HepG2 (cell line): ENCODE measurements at regions not wholly inside any gene's neighbourhood (a gene's known extent, or its start where the extent isn't known, plus 50 kb on each side); places are given as distances from the start of the nearest gene placed in this dataset.
"Not testable (repeated sequence)": the region's sequence is repeated elsewhere in the genome, so short reads cannot be mapped to it uniquely, and the experiment has no call there.

Experiments
- ATAC-seq: fragments of 200-7000 bp; cut with Tn5 transposase; 3 replicates; pipeline ENCODE4 v1.9.1; 2020; ENCODE audit warnings: mild to moderate bottlenecking, moderate library complexity
- BruUV-seq: library from RNA; stranded (reverse); fragments of 400-500 nt; replicated peaks from 2 replicates; lab custom pipeline; 2021; lab: Mats Ljungman, UMichigan
- CTCF ChIA-PET: fragments of 300-600 bp; formaldehyde crosslinking; extraction: SDS; loops from one replicate; lab custom pipeline; 2021; ENCODE audit warnings: low total read pairs, inconsistent platforms, low intra/inter-chr PET ratio; lab: Yijun Ruan, JAX
- POLR2A ChIA-PET: fragments of 350-600 bp; sonication (Branson Sonifier 250); formaldehyde crosslinking; loops from one replicate; lab custom pipeline; 2020; ENCODE audit warnings: antibody characterized with exemption, inconsistent platforms; lab: Yijun Ruan, JAX
- DNase-seq: peaks from one replicate; pipeline ENCODE4 v3.0.0-alpha.2; 2015; ENCODE audit warnings: low spot score
- FAIRE-seq: peaks from 3 replicates; lab custom pipeline; 2011; peaks lifted over from hg19 to GRCh38; lab: Jason Lieb, UNC
- H2AFZ ChIP-seq: one replicate; pipeline ENCODE4 v1.6.1; 2011; ENCODE audit warnings: low read length, inconsistent platforms
- H3K27ac ChIP-seq: fragments of 300-600 bp; 3 replicates; pipeline ENCODE4 v1.8.0; 2011; ENCODE audit warnings: mixed run types, mild to moderate bottlenecking, mixed read lengths, low read length, inconsistent platforms; ENCODE audit not compliant: insufficient read depth; ENCODE audit errors: extremely low read length
- H3K27me3 ChIP-seq, 2 experiments: fragments of 200-600 bp in 1 of 2; 2 replicates in 1 of 2; 3 replicates in 1 of 2; pipeline versions ENCODE4 v1.6.0 to v1.8.0; 2011; ENCODE audit warnings: low read length in 2 of 2, mild to moderate bottlenecking in 2 of 2, moderate library complexity in 2 of 2, inconsistent platforms in 1 of 2; ENCODE audit not compliant: insufficient read depth in 2 of 2, control insufficient read depth in 1 of 2
- H3K36me3 ChIP-seq, 2 experiments: fragments of 200-600 bp in 1 of 2; replicated peaks in 1 of 2; 2 replicates in 1 of 2; 3 replicates in 1 of 2; pipeline versions ENCODE4 v1.5.1 to v1.8.0; 2011; ENCODE audit warnings: low read length in 2 of 2, inconsistent platforms in 1 of 2; ENCODE audit not compliant: insufficient read depth in 2 of 2, control insufficient read depth in 1 of 2
- H3K4me1 ChIP-seq: 2 replicates; pipeline ENCODE4 v1.5.1; 2012; ENCODE audit warnings: low read length, inconsistent platforms; ENCODE audit not compliant: insufficient read depth
- H3K4me2 ChIP-seq: 2 replicates; pipeline ENCODE4 v1.6.0; 2011; ENCODE audit warnings: low read depth, low read length, inconsistent platforms
- H3K4me3 ChIP-seq, 3 experiments: fragments of 200-600 bp in 1 of 3; sonication (generic), shearing (Covaris generic) in 1 of 3; replicated peaks in 1 of 3; 2 replicates each; pipeline ENCODE4 v1.5.1; 2011 to 2016; ENCODE audit warnings: low read length in 3 of 3, inconsistent platforms in 2 of 3, low read depth in 2 of 3, mild to moderate bottlenecking in 2 of 3, control low read depth in 1 of 3, mixed read lengths in 1 of 3; ENCODE audit not compliant: insufficient read depth in 1 of 3
- H3K79me2 ChIP-seq: one replicate; pipeline ENCODE4 v1.6.1; 2011; ENCODE audit warnings: low read length, inconsistent platforms; ENCODE audit not compliant: insufficient read depth
- H3K9ac ChIP-seq: 2 replicates; pipeline ENCODE4 v1.6.0; 2011; ENCODE audit warnings: mild to moderate bottlenecking, low read depth, low read length, inconsistent platforms; ENCODE audit not compliant: insufficient read depth
- H3K9me3 ChIP-seq: 2 replicates; pipeline ENCODE4 v1.5.1; 2012; ENCODE audit warnings: mild to moderate bottlenecking, low read length
- H4K20me1 ChIP-seq: 2 replicates; pipeline ENCODE4 v1.6.0; 2011; ENCODE audit warnings: inconsistent platforms, mild to moderate bottlenecking, low read length, moderate library complexity; ENCODE audit not compliant: insufficient read depth
- MAFF ChIP-seq: IDR thresholded peaks from 2 replicates; pipeline ENCODE4 v1.6.1; 2011; ENCODE audit warnings: low read depth, low read length, improper control_type of control experiment
- MAFK ChIP-seq, 2 experiments: IDR thresholded peaks in 1 of 2; conservative IDR thresholded peaks in 1 of 2; 2 replicates each; pipeline ENCODE4 v1.6.1; 2011; ENCODE audit warnings: improper control_type of control experiment in 2 of 2, low read length in 2 of 2
- TIGD3 ChIP-seq: sonication (generic); formaldehyde crosslinking; IDR thresholded peaks from 2 replicates; pipeline ENCODE4 v1.5.1; 2020; ENCODE audit warnings: mild to moderate bottlenecking, missing genetic modification reagents, borderline replicate concordance
- WGBS: methylation state at CpG from one replicate; pipeline ENCODE4 v1.1.6; 2017; ENCODE audit warnings: low lambda C conversion rate; 5-methylcytosine and 5-hydroxymethylcytosine counted together
- in situ Hi-C: cut with HindIII; loops from 2 replicates; pipeline ENCODE4 v1.10.0; 2017; ENCODE audit warnings: low pct_unique_long_range_greater_than_20kb; ENCODE audit not compliant: extremely low pct_ligation_motif_present
- intact Hi-C: fragments of 100-400 bp; cut with micrococcal nuclease; formaldehyde crosslinking; loops from one replicate; pipeline ENCODE4 v1.10.0; 2022; ENCODE audit not compliant: unreplicated experiment

GRCh38 chr21:20292280-20292679 is 705.9 kb upstream of the NCAM2 start:
- Histone ChIP-seq H3K27me3 (no peaks in the 10 kb centered on the region), H3K4me3 (no peak overlapping the region), H2AFZ (no peak overlapping the region), H3K4me2 (no peak overlapping the region), H3K9ac (no peak overlapping the region), H3K4me1 (no peaks in the 10 kb centered on the region), H3K9me3 (peaks cover 52% of the 10 kb centered on the region), H3K79me2 (no peaks in the 10 kb centered on the region), H4K20me1 (no peaks in the 10 kb centered on the region), H3K27ac (no peak overlapping the region), H3K36me3 (no peaks in the 10 kb centered on the region)
- WGBS, result 4% methylated on average over 2 of the region's 2 CpGs
- in situ Hi-C loops, result no loop called here
- BruUV-seq, result no TSS peak
- TF ChIP-seq MAFF (peak; percentile 77), MAFK (conservative IDR thresholded peaks at IDR 0.05 in 1 of 2, IDR thresholded peaks at IDR 0.05 in 1 of 2; ENCODE audit: low read length in 2 of 2) (peak; percentile 66 to 85), TIGD3 (CRISPR knock-in tag) (no peak)
- intact Hi-C loops, result no loop called here
- ChIA-PET CTCF (no interaction called here), POLR2A (no interaction called here)
- DNase-seq (no peak), FAIRE-seq (no peak), ATAC-seq (no peak)

- H4K20me1 ChIP-seq, in situ Hi-C loops, H3K36me3 ChIP-seq, H3K79me2 ChIP-seq, intact Hi-C loops, H3K4me2 ChIP-seq, FAIRE-seq, POLR2A ChIA-PET, H3K27ac ChIP-seq, H3K9ac ChIP-seq, CTCF ChIA-PET, H3K4me1 ChIP-seq, H3K4me3 ChIP-seq, H2AFZ ChIP-seq, H3K27me3 ChIP-seq, DNase-seq, ATAC-seq, BruUV-seq: not testable (repeated sequence)
- 2% methylated on average over 5 of the region's 5 CpGs for WGBS
- peaks cover 57% of the 10 kb centered on the region for H3K9me3 ChIP-seq
Measured at GRCh38 chr21:20292854-20293253, 705.4 kb upstream of the NCAM2 start.
